DOHH2 (cell line): ENCODE measurements at regions not wholly inside any gene's neighbourhood (a gene's known extent, or its start where the extent isn't known, plus 50 kb on each side); places are given as distances from the start of the nearest gene placed in this dataset.

Experiments
- H3F3A ChIP-seq: fragments of 200-600 bp; sonication (generic), shearing (Covaris generic); 2 replicates; pipeline ENCODE4 v1.6.0; 2016; ENCODE audit warnings: antibody characterized with exemption, mild to moderate bottlenecking; ENCODE audit not compliant: control insufficient read depth, insufficient read depth
- H3K27ac ChIP-seq: fragments of 200-600 bp; sonication (generic); 2 replicates; pipeline ENCODE4 v1.5.1; 2014; ENCODE audit warnings: low read depth, mild to moderate bottlenecking, low read length, moderate library complexity
- H3K27me3 ChIP-seq: fragments of 200-600 bp; sonication (generic); 2 replicates; pipeline ENCODE4 v1.6.1; 2014; ENCODE audit warnings: mild to moderate bottlenecking, low read length, mixed read lengths; ENCODE audit not compliant: control insufficient read depth
- H3K36me3 ChIP-seq: fragments of 200-600 bp; sonication (generic); 2 replicates; pipeline ENCODE4 v1.6.1; 2014; ENCODE audit warnings: mild to moderate bottlenecking, low read length, moderate library complexity, mixed read lengths; ENCODE audit not compliant: control insufficient read depth
- H3K4me1 ChIP-seq: fragments of 200-600 bp; sonication (generic); 2 replicates; pipeline ENCODE4 v1.6.1; 2014; ENCODE audit warnings: mild to moderate bottlenecking, low read length, mixed read lengths; ENCODE audit not compliant: control insufficient read depth
- H3K4me2 ChIP-seq: fragments of 200-600 bp; sonication (generic); 2 replicates; pipeline ENCODE4 v1.6.0; 2014; ENCODE audit warnings: mild to moderate bottlenecking, low read length, moderate library complexity
- H3K4me3 ChIP-seq: fragments of 200-600 bp; sonication (generic); 2 replicates; pipeline ENCODE4 v1.5.1; 2014; ENCODE audit warnings: mild to moderate bottlenecking, low read length, mixed read lengths
- H3K79me2 ChIP-seq: fragments of 200-600 bp; sonication (generic); 2 replicates; pipeline ENCODE4 v1.6.1; 2014; ENCODE audit warnings: mild to moderate bottlenecking, low read length, mixed read lengths; ENCODE audit not compliant: control insufficient read depth
- H3K9me2 ChIP-seq: fragments of 200-600 bp; sonication (generic); replicated peaks from 2 replicates; pipeline ENCODE4 v1.6.1; 2014; ENCODE audit warnings: mild to moderate bottlenecking, low read length, mixed read lengths; ENCODE audit not compliant: control insufficient read depth
- H3K9me3 ChIP-seq: fragments of 200-600 bp; sonication (generic); 2 replicates; pipeline ENCODE4 v1.6.1; 2014; ENCODE audit warnings: antibody characterized with exemption, low read length, mixed read lengths; ENCODE audit not compliant: control insufficient read depth, insufficient read depth
- H4K20me1 ChIP-seq: fragments of 200-600 bp; sonication (generic); 2 replicates; pipeline ENCODE4 v1.6.0; 2014; ENCODE audit warnings: low read depth, mild to moderate bottlenecking, antibody characterized with exemption, low read length, moderate library complexity; ENCODE audit not compliant: control insufficient read depth, insufficient read depth
- EZH2phosphoT487 ChIP-seq: fragments of 200-600 bp; sonication (generic); IDR thresholded peaks from 2 replicates; pipeline ENCODE4 v1.6.1; 2017; ENCODE audit warnings: borderline replicate concordance, mild to moderate bottlenecking, antibody characterized with exemption, low read length, moderate library complexity, mixed read lengths
- TF ChIP-seq, protein P1 (sequence below): fragments of 200-600 bp; sonication (generic); IDR thresholded peaks from one replicate; pipeline ENCODE4 v1.5.1; 2014; ENCODE audit warnings: antibody characterized with exemption, mild to moderate bottlenecking, low read depth, low read length; ENCODE audit not compliant: poor library complexity, severe bottlenecking

DNA sequence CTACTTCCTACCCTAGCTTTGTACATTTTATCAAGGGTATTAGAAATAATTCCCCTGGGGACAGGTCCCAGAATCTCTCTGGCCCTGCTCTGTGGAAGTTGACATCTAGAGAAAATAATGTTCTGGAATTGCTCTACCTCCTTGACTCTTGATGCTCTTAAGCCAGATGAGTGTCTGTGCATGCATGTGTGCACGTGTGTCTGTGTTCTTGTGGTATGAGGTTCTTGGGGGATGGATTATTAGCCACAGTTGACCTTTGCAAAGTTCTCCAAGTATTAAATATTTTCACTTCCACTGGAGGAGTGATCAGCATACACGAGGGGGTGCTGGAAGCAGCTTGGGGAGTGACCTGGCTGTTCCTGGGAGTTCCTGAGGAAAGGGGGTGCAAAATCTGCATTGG, 61.2 kb upstream of the PELI1 start:
- Histone ChIP-seq H3K79me2 (no peaks in the 10 kb centered on the region), H3K4me2 (no peak overlapping the region), H3K4me1 (peaks cover 24% of the 10 kb centered on the region), H3K27me3 (no peaks in the 10 kb centered on the region), H4K20me1 (no peaks in the 10 kb centered on the region), H3K9me3 (no peaks in the 10 kb centered on the region), H3F3A (peaks cover 12% of the 10 kb centered on the region), H3K9me2 (no peaks in the 10 kb centered on the region), H3K27ac (no peak overlapping the region), H3K36me3 (peaks cover 3% of the 10 kb centered on the region; the same call in 1 of the 2 replicates), H3K4me3 (no peak overlapping the region)
- TF ChIP-seq, protein P1, sequence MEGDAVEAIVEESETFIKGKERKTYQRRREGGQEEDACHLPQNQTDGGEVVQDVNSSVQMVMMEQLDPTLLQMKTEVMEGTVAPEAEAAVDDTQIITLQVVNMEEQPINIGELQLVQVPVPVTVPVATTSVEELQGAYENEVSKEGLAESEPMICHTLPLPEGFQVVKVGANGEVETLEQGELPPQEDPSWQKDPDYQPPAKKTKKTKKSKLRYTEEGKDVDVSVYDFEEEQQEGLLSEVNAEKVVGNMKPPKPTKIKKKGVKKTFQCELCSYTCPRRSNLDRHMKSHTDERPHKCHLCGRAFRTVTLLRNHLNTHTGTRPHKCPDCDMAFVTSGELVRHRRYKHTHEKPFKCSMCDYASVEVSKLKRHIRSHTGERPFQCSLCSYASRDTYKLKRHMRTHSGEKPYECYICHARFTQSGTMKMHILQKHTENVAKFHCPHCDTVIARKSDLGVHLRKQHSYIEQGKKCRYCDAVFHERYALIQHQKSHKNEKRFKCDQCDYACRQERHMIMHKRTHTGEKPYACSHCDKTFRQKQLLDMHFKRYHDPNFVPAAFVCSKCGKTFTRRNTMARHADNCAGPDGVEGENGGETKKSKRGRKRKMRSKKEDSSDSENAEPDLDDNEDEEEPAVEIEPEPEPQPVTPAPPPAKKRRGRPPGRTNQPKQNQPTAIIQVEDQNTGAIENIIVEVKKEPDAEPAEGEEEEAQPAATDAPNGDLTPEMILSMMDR = no peak

DNA sequence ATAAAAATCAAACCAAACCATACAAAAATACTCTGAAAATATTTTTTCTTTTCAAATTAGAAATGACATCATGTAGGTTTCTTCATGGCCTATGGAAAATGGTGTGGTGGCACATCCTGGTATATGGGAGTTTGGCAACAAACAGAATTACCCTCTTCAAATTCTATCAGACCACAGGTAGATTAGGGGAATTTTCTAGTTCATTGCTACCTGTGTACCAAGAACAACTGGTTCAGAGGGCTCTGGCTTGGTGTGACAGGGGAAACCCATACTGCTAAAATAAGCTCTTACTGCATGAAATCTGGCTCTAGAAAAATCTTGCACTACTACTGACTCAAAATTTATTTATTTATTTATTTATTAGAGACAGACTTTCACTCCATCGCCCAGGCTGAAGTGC, 63.4 kb upstream of the PELI1 start:
- no peak overlapping the region for H3K27ac ChIP-seq
- H3K36me3 ChIP-seq = no peaks in the 10 kb centered on the region
- no peaks in the 10 kb centered on the region for H3K79me2 ChIP-seq
- peaks cover 13% of the 10 kb centered on the region for H3F3A ChIP-seq
- H3K9me3 ChIP-seq = no peaks in the 10 kb centered on the region
- H3K4me2 ChIP-seq = no peak overlapping the region
- H3K4me3 ChIP-seq = no peak overlapping the region
- TF ChIP-seq EZH2phosphoT487 = no peak
- TF ChIP-seq, protein P1 = no peak
- no peaks in the 10 kb centered on the region for H3K27me3 ChIP-seq
- H4K20me1 ChIP-seq = no peaks in the 10 kb centered on the region
- peaks cover 39% of the 10 kb centered on the region for H3K4me1 ChIP-seq
- H3K9me2 ChIP-seq = no peaks in the 10 kb centered on the region

DNA sequence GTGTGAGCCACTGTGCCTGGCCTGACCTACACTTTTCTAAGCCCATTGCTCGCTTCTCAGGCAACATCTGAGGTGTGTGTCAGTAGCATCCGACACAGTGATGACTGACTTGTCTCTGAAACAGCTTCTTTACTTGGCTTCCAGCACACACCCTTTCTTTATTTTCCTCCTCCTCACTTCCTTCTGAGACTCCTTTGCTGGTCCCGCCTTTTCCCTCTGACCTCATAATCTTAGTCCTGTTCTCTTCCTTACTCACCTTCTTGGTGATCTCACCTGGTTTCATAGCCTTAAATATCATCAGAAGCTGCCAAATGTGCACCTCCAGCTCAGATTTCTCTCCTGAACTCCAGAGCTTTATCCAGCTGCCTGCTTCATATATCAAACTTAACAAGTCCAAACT, 66.6 kb upstream of the PELI1 start:
- Histone ChIP-seq H3K79me2 (no peaks in the 10 kb centered on the region), H3K9me3 (no peaks in the 10 kb centered on the region), H4K20me1 (no peaks in the 10 kb centered on the region), H3K4me2 (no peak overlapping the region), H3K9me2 (no peaks in the 10 kb centered on the region), H3K36me3 (0 out of 2 replicates have a peak, but pooled peaks cover 4% of the 10 kb centered on the region), H3K27me3 (no peaks in the 10 kb centered on the region), H3K27ac (no peak overlapping the region), H3K4me1 (peaks cover 48% of the 10 kb centered on the region), H3F3A (peaks cover 32% of the 10 kb centered on the region), H3K4me3 (no peak overlapping the region)
- TF ChIP-seq EZH2phosphoT487 = no peak
- TF ChIP-seq, protein P1 = no peak
